C4-2B (cell line): ENCODE measurements at regions not wholly inside any gene's neighbourhood (a gene's known extent, or its start where the extent isn't known, plus 50 kb on each side); places are given as distances from the start of the nearest gene placed in this dataset.

Experiments used
- H3K27ac ChIP-seq: fragments of 450-650 bp; 2 replicates; pipeline ENCODE4 v1.5.1; 2017
- ZFX ChIP-seq: fragments of 450-650 bp; IDR thresholded peaks from 2 replicates; pipeline ENCODE4 v1.6.1; 2017
- TF ChIP-seq, protein P1 (sequence below): fragments of 450-650 bp; conservative IDR thresholded peaks from 2 replicates; pipeline ENCODE4 v1.5.1; 2017; ENCODE audit warnings: mild to moderate bottlenecking

GRCh38 chr5:2505217-2505616 is 246.3 kb downstream of the IRX2 start:
- no peak overlapping the region for H3K27ac ChIP-seq
- no peak for TF ChIP-seq ZFX
- TF ChIP-seq, protein P1, sequence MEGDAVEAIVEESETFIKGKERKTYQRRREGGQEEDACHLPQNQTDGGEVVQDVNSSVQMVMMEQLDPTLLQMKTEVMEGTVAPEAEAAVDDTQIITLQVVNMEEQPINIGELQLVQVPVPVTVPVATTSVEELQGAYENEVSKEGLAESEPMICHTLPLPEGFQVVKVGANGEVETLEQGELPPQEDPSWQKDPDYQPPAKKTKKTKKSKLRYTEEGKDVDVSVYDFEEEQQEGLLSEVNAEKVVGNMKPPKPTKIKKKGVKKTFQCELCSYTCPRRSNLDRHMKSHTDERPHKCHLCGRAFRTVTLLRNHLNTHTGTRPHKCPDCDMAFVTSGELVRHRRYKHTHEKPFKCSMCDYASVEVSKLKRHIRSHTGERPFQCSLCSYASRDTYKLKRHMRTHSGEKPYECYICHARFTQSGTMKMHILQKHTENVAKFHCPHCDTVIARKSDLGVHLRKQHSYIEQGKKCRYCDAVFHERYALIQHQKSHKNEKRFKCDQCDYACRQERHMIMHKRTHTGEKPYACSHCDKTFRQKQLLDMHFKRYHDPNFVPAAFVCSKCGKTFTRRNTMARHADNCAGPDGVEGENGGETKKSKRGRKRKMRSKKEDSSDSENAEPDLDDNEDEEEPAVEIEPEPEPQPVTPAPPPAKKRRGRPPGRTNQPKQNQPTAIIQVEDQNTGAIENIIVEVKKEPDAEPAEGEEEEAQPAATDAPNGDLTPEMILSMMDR: no peak

DNA sequence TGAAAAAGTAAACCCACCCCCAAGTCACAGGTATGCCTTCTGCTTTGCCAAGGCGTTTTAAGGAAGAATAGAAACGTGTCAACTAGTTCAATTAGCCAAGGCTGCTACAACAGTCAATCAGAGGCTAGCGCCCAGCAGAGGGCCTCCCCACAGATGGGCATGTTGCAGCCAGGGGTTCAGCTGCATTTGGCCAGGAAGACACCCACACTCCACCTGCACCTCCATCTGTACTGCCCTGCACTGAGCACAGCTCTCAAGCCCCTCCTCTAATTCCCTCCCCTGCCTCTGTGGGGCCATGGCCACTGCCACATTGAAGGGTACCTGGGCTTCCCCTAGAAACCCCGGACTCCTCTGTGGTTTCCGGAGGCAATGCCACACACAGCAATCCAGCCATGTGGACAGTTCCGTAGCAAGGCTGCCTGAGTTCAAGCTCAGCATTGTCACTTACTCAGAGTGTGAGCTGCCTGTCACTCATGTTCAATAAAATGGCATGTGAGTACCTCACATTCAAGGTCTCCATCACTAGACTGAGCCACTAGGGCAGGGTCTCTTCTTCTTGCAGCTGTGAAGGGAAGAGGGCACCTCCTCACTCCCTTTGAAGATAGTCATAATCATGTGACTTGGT is 248.4 kb downstream of the IRX2 start:
- no peak overlapping the region for H3K27ac ChIP-seq
- TF ChIP-seq ZFX: no peak
- TF ChIP-seq, protein P1: no peak

DNA sequence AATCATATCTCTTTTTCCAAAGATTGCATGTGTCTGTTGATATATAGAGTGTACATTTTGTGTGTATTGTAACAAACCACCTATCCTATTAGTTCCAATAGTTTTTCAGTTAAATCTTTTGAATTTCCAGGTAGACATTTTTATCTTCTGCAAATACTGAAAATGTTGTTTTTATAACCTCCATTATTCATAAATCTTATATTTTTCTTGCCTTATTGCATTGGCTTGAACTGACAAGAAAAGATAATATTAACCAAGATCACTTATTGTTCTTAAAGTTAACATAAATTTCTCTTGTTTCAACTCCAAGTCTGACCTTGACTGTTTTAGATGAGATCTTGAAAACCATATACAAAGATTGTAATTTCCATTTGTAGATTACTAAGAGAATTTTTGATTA is 251.6 kb downstream of the IRX2 start:
- no peak for TF ChIP-seq ZFX
- TF ChIP-seq, protein P1: no peak
- H3K27ac ChIP-seq: no peak overlapping the region

DNA sequence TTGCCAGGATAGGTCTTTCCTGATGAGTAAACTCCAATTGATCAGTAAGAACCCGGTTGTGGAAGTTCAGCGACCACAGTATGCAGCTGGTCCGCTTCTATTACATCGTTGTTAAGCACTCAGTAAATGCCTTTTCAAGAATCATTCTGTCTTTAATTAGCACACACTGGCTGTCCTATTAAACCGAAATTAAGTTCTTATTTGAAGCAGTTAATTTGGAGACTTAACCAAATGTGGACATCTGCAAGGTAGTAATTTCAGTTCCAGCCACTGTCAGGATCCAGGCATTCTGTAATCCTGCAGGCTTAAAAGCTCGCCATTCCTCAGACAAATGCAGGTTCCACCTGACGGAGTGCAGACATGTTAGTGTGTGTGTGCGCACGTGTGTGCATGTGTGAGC is 254.6 kb downstream of the IRX2 start:
- TF ChIP-seq ZFX: no peak
- TF ChIP-seq, protein P1: no peak
- no peak overlapping the region for H3K27ac ChIP-seq

- TF ChIP-seq, protein P1: no peak; the same call in 1 of the 2 replicates
- no peak for TF ChIP-seq ZFX
Measured at GRCh38 chr5:2496126-2496525, 255.4 kb downstream of the IRX2 start.

GRCh38 chr5:2493356-2493755 is 258.1 kb downstream of the IRX2 start:
- H3K27ac ChIP-seq: no peak overlapping the region
- TF ChIP-seq, protein P1: no peak
- no peak for TF ChIP-seq ZFX

More at GRCh38 chr5:2496126-2496525, 255.4 kb downstream of the IRX2 start:
- no peak overlapping the region for H3K27ac ChIP-seq

GRCh38 chr5:2492476-2492875 is 259.0 kb downstream of the IRX2 start:
- TF ChIP-seq ZFX: no peak
- TF ChIP-seq, protein P1: no peak
- no peak overlapping the region for H3K27ac ChIP-seq
